Ishikawa (cell line): ENCODE measurements at regions not wholly inside any gene's neighbourhood (a gene's known extent, or its start where the extent isn't known, plus 50 kb on each side); places are given as distances from the start of the nearest gene placed in this dataset.
A peak's percentile ranks its signal among the peaks of the same experiment; 100 is the strongest.

ENCODE experiments used
- CEBPB ChIP-seq: IDR thresholded peaks from 2 replicates; pipeline ENCODE4 v1.6.1; 2012
- CREB1 ChIP-seq: IDR thresholded peaks from 2 replicates; pipeline ENCODE4 v1.6.1; 2012; ENCODE audit warnings: low read depth
- EGR1 ChIP-seq: IDR thresholded peaks from 2 replicates; pipeline ENCODE4 v1.6.1; 2012
- EP300 ChIP-seq: IDR thresholded peaks from 2 replicates; pipeline ENCODE4 v1.6.1; 2012; ENCODE audit warnings: borderline replicate concordance
- FOXM1 ChIP-seq: IDR thresholded peaks from 2 replicates; pipeline ENCODE4 v1.6.1; 2012; ENCODE audit warnings: low read depth, borderline replicate concordance
- NFIC ChIP-seq: IDR thresholded peaks from 2 replicates; pipeline ENCODE4 v1.6.1; 2012
- RAD21 ChIP-seq: IDR thresholded peaks from 2 replicates; pipeline ENCODE4 v1.6.1; 2012; ENCODE audit warnings: low read depth
- TAF1 ChIP-seq: IDR thresholded peaks from 2 replicates; pipeline ENCODE4 v1.6.1; 2012; ENCODE audit warnings: low read depth, mild to moderate bottlenecking
- TCF12 ChIP-seq: IDR thresholded peaks from 2 replicates; pipeline ENCODE4 v1.6.1; 2012; ENCODE audit warnings: low read depth
- TEAD4 ChIP-seq: IDR thresholded peaks from 2 replicates; pipeline ENCODE4 v1.6.1; 2012
- YY1 ChIP-seq: IDR thresholded peaks from 2 replicates; pipeline ENCODE4 v1.6.1; 2012; ENCODE audit warnings: low read depth
- ZBTB7A ChIP-seq: IDR thresholded peaks from 2 replicates; pipeline ENCODE4 v1.6.1; 2012; ENCODE audit warnings: low read depth
- TF ChIP-seq, protein P1 (sequence below): IDR thresholded peaks from 2 replicates; pipeline ENCODE4 v1.6.1; 2012; ENCODE audit warnings: low read depth, mild to moderate bottlenecking
- TF ChIP-seq, protein P2 (sequence below): IDR thresholded peaks from 2 replicates; pipeline ENCODE4 v1.6.1; 2012
- TF ChIP-seq, protein P3 (sequence below): IDR thresholded peaks from 2 replicates; pipeline ENCODE4 v1.6.1; 2012

DNA sequence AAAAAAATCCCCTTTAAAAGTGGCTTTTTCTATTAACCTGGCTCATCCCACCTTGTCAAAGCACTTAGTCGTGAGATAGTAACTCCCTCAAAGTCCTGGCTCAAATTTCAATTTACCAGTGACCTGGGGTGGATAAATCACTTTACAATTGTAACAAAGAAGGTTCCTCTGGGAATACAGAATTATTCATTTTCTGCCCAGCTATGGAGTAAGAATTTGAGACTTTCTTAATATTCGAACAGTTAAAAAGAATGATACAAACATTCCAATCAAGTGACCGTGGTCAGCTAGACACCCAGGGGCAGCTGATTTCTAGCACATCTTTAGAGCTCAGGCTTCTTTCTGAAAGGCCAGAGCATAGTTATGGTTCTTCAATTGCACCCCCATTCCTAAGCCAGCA is 291.0 kb upstream of the TGFBR2 start:
- TF ChIP-seq EP300: no peak

DNA sequence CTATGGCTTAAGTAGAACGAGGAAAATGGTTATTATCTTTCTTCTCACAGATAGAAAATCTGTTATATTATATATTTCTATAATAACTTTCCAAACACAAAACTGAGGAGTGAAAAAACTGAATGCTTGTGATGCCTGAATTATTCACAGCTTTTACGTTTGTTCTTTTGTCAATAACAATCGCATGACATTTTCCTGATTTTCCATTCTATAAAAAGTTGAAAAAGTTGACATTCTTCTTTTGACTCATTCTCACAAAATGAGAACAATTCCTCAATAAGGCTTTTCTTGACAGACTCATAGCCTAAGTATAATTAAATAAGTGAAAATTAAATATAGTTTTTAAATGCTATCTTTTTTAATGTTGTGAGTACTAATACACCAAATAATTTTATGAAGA is 288.8 kb upstream of the TGFBR2 start:
- TF ChIP-seq, protein P1, sequence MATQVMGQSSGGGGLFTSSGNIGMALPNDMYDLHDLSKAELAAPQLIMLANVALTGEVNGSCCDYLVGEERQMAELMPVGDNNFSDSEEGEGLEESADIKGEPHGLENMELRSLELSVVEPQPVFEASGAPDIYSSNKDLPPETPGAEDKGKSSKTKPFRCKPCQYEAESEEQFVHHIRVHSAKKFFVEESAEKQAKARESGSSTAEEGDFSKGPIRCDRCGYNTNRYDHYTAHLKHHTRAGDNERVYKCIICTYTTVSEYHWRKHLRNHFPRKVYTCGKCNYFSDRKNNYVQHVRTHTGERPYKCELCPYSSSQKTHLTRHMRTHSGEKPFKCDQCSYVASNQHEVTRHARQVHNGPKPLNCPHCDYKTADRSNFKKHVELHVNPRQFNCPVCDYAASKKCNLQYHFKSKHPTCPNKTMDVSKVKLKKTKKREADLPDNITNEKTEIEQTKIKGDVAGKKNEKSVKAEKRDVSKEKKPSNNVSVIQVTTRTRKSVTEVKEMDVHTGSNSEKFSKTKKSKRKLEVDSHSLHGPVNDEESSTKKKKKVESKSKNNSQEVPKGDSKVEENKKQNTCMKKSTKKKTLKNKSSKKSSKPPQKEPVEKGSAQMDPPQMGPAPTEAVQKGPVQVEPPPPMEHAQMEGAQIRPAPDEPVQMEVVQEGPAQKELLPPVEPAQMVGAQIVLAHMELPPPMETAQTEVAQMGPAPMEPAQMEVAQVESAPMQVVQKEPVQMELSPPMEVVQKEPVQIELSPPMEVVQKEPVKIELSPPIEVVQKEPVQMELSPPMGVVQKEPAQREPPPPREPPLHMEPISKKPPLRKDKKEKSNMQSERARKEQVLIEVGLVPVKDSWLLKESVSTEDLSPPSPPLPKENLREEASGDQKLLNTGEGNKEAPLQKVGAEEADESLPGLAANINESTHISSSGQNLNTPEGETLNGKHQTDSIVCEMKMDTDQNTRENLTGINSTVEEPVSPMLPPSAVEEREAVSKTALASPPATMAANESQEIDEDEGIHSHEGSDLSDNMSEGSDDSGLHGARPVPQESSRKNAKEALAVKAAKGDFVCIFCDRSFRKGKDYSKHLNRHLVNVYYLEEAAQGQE: no peak
- TF ChIP-seq, protein P2, sequence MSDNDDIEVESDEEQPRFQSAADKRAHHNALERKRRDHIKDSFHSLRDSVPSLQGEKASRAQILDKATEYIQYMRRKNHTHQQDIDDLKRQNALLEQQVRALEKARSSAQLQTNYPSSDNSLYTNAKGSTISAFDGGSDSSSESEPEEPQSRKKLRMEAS: no peak
- no peak for TF ChIP-seq RAD21
- no peak for TF ChIP-seq TEAD4
- TF ChIP-seq EGR1: no peak
- TF ChIP-seq, protein P3, sequence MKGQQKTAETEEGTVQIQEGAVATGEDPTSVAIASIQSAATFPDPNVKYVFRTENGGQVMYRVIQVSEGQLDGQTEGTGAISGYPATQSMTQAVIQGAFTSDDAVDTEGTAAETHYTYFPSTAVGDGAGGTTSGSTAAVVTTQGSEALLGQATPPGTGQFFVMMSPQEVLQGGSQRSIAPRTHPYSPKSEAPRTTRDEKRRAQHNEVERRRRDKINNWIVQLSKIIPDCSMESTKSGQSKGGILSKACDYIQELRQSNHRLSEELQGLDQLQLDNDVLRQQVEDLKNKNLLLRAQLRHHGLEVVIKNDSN: no peak
- TF ChIP-seq CEBPB: no peak
- no peak for TF ChIP-seq TAF1
- no peak for TF ChIP-seq YY1
- no peak for TF ChIP-seq EP300

DNA sequence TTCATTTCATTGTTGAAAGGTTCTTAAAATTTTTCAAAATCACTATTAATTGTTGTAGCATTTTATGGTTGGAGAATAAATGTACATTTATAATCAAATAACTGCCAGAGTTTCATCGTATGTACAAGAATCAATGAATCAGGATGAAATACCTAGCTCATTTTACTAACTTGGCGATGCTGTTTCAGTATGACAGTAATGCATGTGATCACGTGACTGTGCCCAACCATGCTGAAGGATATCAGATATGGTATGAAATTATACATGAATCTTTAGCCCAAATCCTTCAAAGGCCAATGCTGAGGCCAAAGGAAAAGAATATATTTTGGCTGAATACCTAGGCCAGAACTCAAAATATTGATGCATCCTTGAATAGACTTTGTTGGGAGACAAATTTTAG is 288.3 kb upstream of the TGFBR2 start:
- TF ChIP-seq CEBPB (no peak), CREB1 (no peak), TAF1 (no peak), EP300 (no peak), RAD21 (no peak), TCF12 (no peak), YY1 (no peak), TEAD4 (no peak), EGR1 (no peak), NFIC (no peak), ZBTB7A (no peak), FOXM1 (no peak)
- TF ChIP-seq, protein P3: no peak
- TF ChIP-seq, protein P2: no peak
- TF ChIP-seq, protein P1: no peak

DNA sequence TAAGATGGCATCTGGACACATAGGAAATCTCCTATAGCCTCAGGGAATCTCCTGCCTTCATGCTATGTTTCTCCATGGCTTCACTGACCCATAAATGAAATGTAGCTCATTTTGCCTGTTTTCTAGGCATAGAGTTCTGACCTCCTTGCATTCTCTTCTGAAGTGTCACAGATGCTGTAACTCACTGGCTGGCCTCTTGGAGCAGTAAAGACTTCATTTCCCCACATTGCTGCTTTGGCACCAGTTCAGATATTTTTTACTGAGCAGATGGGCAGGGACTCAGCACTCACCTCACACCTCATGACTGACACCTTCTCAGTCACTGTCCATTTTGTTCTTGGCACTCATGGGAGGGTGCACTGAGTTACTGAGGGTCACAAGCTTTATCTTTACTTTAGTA is 286.7 kb upstream of the TGFBR2 start:
- TF ChIP-seq NFIC: peak; percentile 75
- no peak for TF ChIP-seq EP300
- peak; percentile 76 for TF ChIP-seq RAD21
- no peak for TF ChIP-seq TEAD4
- TF ChIP-seq, protein P2: no peak
- TF ChIP-seq, protein P1: no peak

DNA sequence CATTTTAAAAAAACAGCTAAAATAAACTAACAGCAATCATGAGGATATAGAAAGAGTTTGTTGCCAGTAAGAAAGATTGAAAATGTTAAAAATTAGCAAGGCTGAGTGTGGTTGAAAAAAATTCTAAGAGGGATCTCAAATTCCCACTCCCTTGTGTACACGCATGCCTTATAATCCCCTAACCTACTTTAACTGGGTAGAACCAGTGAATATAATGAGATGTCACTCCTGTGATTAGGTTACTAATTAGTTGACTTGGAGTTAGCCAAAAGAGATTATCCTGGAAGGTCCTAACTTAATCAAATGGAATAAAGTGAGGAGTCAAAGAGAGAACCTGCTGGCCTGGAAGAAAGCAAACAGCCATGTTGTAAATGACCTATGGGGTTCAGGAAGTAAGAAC is 286.0 kb upstream of the TGFBR2 start:
- TF ChIP-seq EP300 (no peak), NFIC (no peak), RAD21 (no peak), CREB1 (no peak), TCF12 (no peak), CEBPB (no peak), TEAD4 (no peak), ZBTB7A (no peak), FOXM1 (no peak), YY1 (no peak), TAF1 (no peak)
- TF ChIP-seq, protein P3: no peak
- TF ChIP-seq, protein P2: no peak
- TF ChIP-seq, protein P1: no peak
